GM23338 (cell line): ENCODE measurements at regions not wholly inside any gene's neighbourhood (a gene's known extent, or its start where the extent isn't known, plus 50 kb on each side); places are given as distances from the start of the nearest gene placed in this dataset.

Experiments used
- ATAC-seq: fragments of 200-7000 bp; cut with Tn5 transposase; 3 replicates; pipeline ENCODE4 v1.9.1; 2020
- DNase-seq: peaks from one replicate; pipeline ENCODE4 v3.0.0-alpha.2; 2015; ENCODE audit warnings: low spot score
- H2AFZ ChIP-seq: fragments of 200-600 bp; sonication (generic); 2 replicates; pipeline ENCODE4 v1.8.0; 2016; ENCODE audit warnings: antibody characterized with exemption, mild to moderate bottlenecking, moderate library complexity
- H3F3A ChIP-seq: fragments of 200-600 bp; sonication (generic); replicated peaks from 2 replicates; pipeline ENCODE4 v1.8.0; 2017; ENCODE audit warnings: antibody characterized with exemption, mixed run types, low read depth
- H3K27ac ChIP-seq: fragments of 200-600 bp; sonication (generic); 2 replicates; pipeline ENCODE4 v1.6.1; 2016; ENCODE audit warnings: low read depth
- H3K27me3 ChIP-seq: fragments of 200-600 bp; sonication (generic); 2 replicates; pipeline ENCODE4 v1.8.0; 2016; ENCODE audit warnings: mild to moderate bottlenecking, mixed run types, moderate library complexity; ENCODE audit not compliant: insufficient read depth
- H3K36me3 ChIP-seq: fragments of 200-600 bp; sonication (generic); 2 replicates; pipeline ENCODE4 v1.8.0; 2016; ENCODE audit warnings: mild to moderate bottlenecking; ENCODE audit not compliant: insufficient read depth
- H3K4me1 ChIP-seq: fragments of 200-600 bp; sonication (generic); 2 replicates; pipeline ENCODE4 v1.8.0; 2016; ENCODE audit warnings: mild to moderate bottlenecking, moderate library complexity; ENCODE audit not compliant: insufficient read depth
- H3K4me2 ChIP-seq: fragments of 200-600 bp; sonication (generic); 2 replicates; pipeline ENCODE4 v1.7.1; 2017; ENCODE audit warnings: mixed run types
- H3K4me3 ChIP-seq: fragments of 200-600 bp; sonication (generic); 2 replicates; pipeline ENCODE4 v1.6.1; 2016; ENCODE audit warnings: mixed run types
- H3K79me2 ChIP-seq: fragments of 200-600 bp; sonication (generic); replicated peaks from 2 replicates; pipeline ENCODE4 v1.8.0; 2017; ENCODE audit warnings: mild to moderate bottlenecking; ENCODE audit not compliant: insufficient read depth
- H3K9me2 ChIP-seq: fragments of 200-600 bp; sonication (generic); 2 replicates; pipeline ENCODE4 v1.8.0; 2017; ENCODE audit not compliant: insufficient read depth
- H4K20me1 ChIP-seq: fragments of 200-600 bp; sonication (generic); replicated peaks from 2 replicates; pipeline ENCODE4 v1.8.0; 2017; ENCODE audit warnings: mild to moderate bottlenecking; ENCODE audit not compliant: insufficient read depth
- H3K27ac Mint-ChIP-seq: 2 replicates; pipeline ENCODE4 v1.8.0; 2020; ENCODE audit warnings: inconsistent platforms, mild to moderate bottlenecking, moderate library complexity, mixed read lengths
- H3K27me3 Mint-ChIP-seq: 3 replicates; pipeline ENCODE4 v1.8.0; 2022; ENCODE audit warnings: low read depth, mild to moderate bottlenecking, moderate library complexity, mixed read lengths, inconsistent platforms; ENCODE audit not compliant: insufficient read depth, poor library complexity
- H3K36me3 Mint-ChIP-seq: 3 replicates; pipeline ENCODE4 v1.8.0; 2021; ENCODE audit warnings: low read depth, mild to moderate bottlenecking, inconsistent platforms, moderate library complexity, mixed read lengths
- H3K4me1 Mint-ChIP-seq: 3 replicates; pipeline ENCODE4 v1.8.0; 2020; ENCODE audit warnings: mild to moderate bottlenecking, inconsistent platforms, mixed read lengths
- H3K4me3 Mint-ChIP-seq: 3 replicates; pipeline ENCODE4 v1.8.0; 2021; ENCODE audit warnings: moderate library complexity, mild to moderate bottlenecking, inconsistent platforms, mixed read lengths
- H3K9me3 Mint-ChIP-seq: 3 replicates; pipeline ENCODE4 v1.8.0; 2020; ENCODE audit warnings: moderate library complexity, mild to moderate bottlenecking, inconsistent platforms, mixed read lengths
- CREB1 ChIP-seq: fragments of 250-450 bp; sonication (Bioruptor Pico); IDR thresholded peaks from 2 replicates; pipeline ENCODE4 v1.5.0; 2020; ENCODE audit warnings: low read depth, mild to moderate bottlenecking, moderate library complexity
- CTCF ChIP-seq, 2 experiments: fragments of 200-600 bp in 1 of 2; sonication (generic) in 1 of 2; conservative IDR thresholded peaks; 2 replicates each; pipeline versions ENCODE4 v1.5.1 to v1.6.1; 2016 to 2017; ENCODE audit warnings: antibody characterized with exemption in 2 of 2, low read depth in 2 of 2, mild to moderate bottlenecking in 2 of 2, moderate library complexity in 1 of 2
- ETS1 ChIP-seq: IDR thresholded peaks from 2 replicates; pipeline ENCODE4 v1.6.1; 2016; ENCODE audit warnings: antibody characterized with exemption
- EZH2 ChIP-seq: fragments of 200-600 bp; sonication (generic); IDR thresholded peaks from one replicate; pipeline ENCODE4 v1.8.0; 2017; ENCODE audit warnings: antibody characterized with exemption, mild to moderate bottlenecking, low read depth; ENCODE audit not compliant: unreplicated experiment
- EZH2phosphoT487 ChIP-seq: fragments of 200-600 bp; sonication (generic); IDR thresholded peaks from one replicate; pipeline ENCODE4 v1.8.1; 2018; ENCODE audit warnings: antibody characterized with exemption; ENCODE audit not compliant: unreplicated experiment
- JUNB ChIP-seq: IDR thresholded peaks from one replicate; pipeline ENCODE4 v1.6.1; 2016; ENCODE audit warnings: antibody characterized with exemption; ENCODE audit not compliant: unreplicated experiment
- NANOG ChIP-seq: IDR thresholded peaks from 2 replicates; pipeline ENCODE4 v1.6.1; 2016; ENCODE audit warnings: antibody characterized with exemption, borderline replicate concordance
- POLR2AphosphoS5 ChIP-seq: IDR thresholded peaks from 2 replicates; pipeline ENCODE4 v1.6.1; 2016; ENCODE audit warnings: antibody characterized with exemption, low read depth
- REST ChIP-seq: IDR thresholded peaks from one replicate; pipeline ENCODE4 v1.6.1; 2018; ENCODE audit warnings: antibody characterized with exemption; ENCODE audit not compliant: unreplicated experiment
- STAT1 ChIP-seq: IDR thresholded peaks from one replicate; pipeline ENCODE4 v1.6.1; 2016; ENCODE audit warnings: antibody characterized with exemption; ENCODE audit not compliant: unreplicated experiment
- ZNF114 ChIP-seq: fragments of 250-450 bp; sonication (Bioruptor Pico); IDR thresholded peaks from 2 replicates; pipeline ENCODE4 v1.5.0; 2020; ENCODE audit warnings: mild to moderate bottlenecking, moderate library complexity
- ZNF331 ChIP-seq: fragments of 250-450 bp; sonication (Bioruptor Pico); IDR thresholded peaks from 2 replicates; pipeline ENCODE4 v1.5.0; 2020; ENCODE audit warnings: low read depth, mild to moderate bottlenecking, moderate library complexity
- ZNF462 ChIP-seq: fragments of 250-450 bp; sonication (Bioruptor Pico); IDR thresholded peaks from 2 replicates; pipeline ENCODE4 v1.5.0; 2020; ENCODE audit warnings: mild to moderate bottlenecking, moderate library complexity

- Histone ChIP-seq H2AFZ (no peak overlapping the region), H3F3A (no peaks in the 10 kb centered on the region), H3K4me2 (no peak overlapping the region), H3K27ac (no peak overlapping the region), H3K79me2 (no peaks in the 10 kb centered on the region), H3K9me2 (no peaks in the 10 kb centered on the region), H3K4me3 (no peak overlapping the region), H4K20me1 (no peaks in the 10 kb centered on the region), H3K27me3 (no peaks in the 10 kb centered on the region), H3K4me1 (no peaks in the 10 kb centered on the region), H3K36me3 (no peaks in the 10 kb centered on the region)
- Mint-ChIP-seq H3K27me3 (peaks cover 1% of the 10 kb centered on the region), H3K36me3 (no peaks in the 10 kb centered on the region), H3K4me1 (no peaks in the 10 kb centered on the region), H3K9me3 (no peaks in the 10 kb centered on the region; the same call in 2 of the 3 replicates), H3K27ac (no peak overlapping the region), H3K4me3 (no peak overlapping the region)
- ATAC-seq (no peak), DNase-seq (no peak)
- TF ChIP-seq ZNF462 (CRISPR knock-in tag) (no peak), JUNB (no peak), EZH2 (no peak), CTCF (conservative IDR thresholded peaks at IDR 0.05; ENCODE audit: low read depth in 2 of 2) (no peak), POLR2AphosphoS5 (no peak), CREB1 (no peak), ETS1 (no peak), STAT1 (no peak), NANOG (no peak), REST (no peak), ZNF331 (CRISPR knock-in tag) (no peak), EZH2phosphoT487 (no peak), ZNF114 (CRISPR knock-in tag) (no peak)
These were observed 936.6 kb upstream of the MAP3K7 start for GRCh38 chr6:91523511-91523910.
